ENCODE measurements at regions not wholly inside any gene's neighbourhood (a gene's known extent, or its start where the extent isn't known, plus 50 kb on each side); places are given as distances from the start of the nearest gene placed in this dataset.
"Not testable (repeated sequence)": the region's sequence is repeated elsewhere in the genome, so short reads cannot be mapped to it uniquely, and the experiment has no call there.

- Histone ChIP-seq H3K4me3 (ENCODE audit: low read depth, low read length) (no peak overlapping the region), H3K36me3 (ENCODE audit: control insufficient read depth, insufficient read depth, low read length) (no peaks in the 10 kb centered on the region), H3K9me3 (ENCODE audit: control insufficient read depth, insufficient read depth, low read length) (no peaks in the 10 kb centered on the region), H3K9ac (ENCODE audit: low read depth, low read length) (no peak overlapping the region), H3K27me3 (ENCODE audit: control insufficient read depth, insufficient read depth, low read length) (no peaks in the 10 kb centered on the region), H3K4me1 (ENCODE audit: control insufficient read depth, insufficient read depth, low read length) (no peaks in the 10 kb centered on the region)
Observed at GRCh38 chr2:125736306-125736705, 919.7 kb upstream of the GYPC start.

GRCh38 chr2:125745514-125745913 is 910.4 kb upstream of the GYPC start:
- Histone ChIP-seq H3K36me3 (ENCODE audit: control insufficient read depth, insufficient read depth, low read length) (no peaks in the 10 kb centered on the region), H3K9ac (ENCODE audit: low read depth, low read length) (no peak overlapping the region), H3K4me3 (ENCODE audit: low read depth, low read length) (no peak overlapping the region), H3K27me3 (ENCODE audit: control insufficient read depth, insufficient read depth, low read length) (no peaks in the 10 kb centered on the region), H3K4me1 (ENCODE audit: control insufficient read depth, insufficient read depth, low read length) (no peaks in the 10 kb centered on the region), H3K9me3 (ENCODE audit: control insufficient read depth, insufficient read depth, low read length) (no peaks in the 10 kb centered on the region)

GRCh38 chr2:125746321-125747164 is 909.4 kb upstream of the GYPC start:
- Histone ChIP-seq H3K4me3 (ENCODE audit: low read depth, low read length) (no peak overlapping the region), H3K27me3 (ENCODE audit: control insufficient read depth, insufficient read depth, low read length) (no peaks in the 10 kb centered on the region), H3K9ac (ENCODE audit: low read depth, low read length) (no peak overlapping the region), H3K36me3 (ENCODE audit: control insufficient read depth, insufficient read depth, low read length) (no peaks in the 10 kb centered on the region), H3K4me1 (ENCODE audit: control insufficient read depth, insufficient read depth, low read length) (no peaks in the 10 kb centered on the region), H3K9me3 (ENCODE audit: control insufficient read depth, insufficient read depth, low read length) (no peaks in the 10 kb centered on the region)

- no peaks in the 10 kb centered on the region for H3K36me3 ChIP-seq (ENCODE audit: control insufficient read depth, insufficient read depth, low read length)
- H3K4me3 ChIP-seq (ENCODE audit: low read depth, low read length) = no peak overlapping the region
- H3K9ac ChIP-seq (ENCODE audit: low read depth, low read length) = no peak overlapping the region
- H3K9me3 ChIP-seq (ENCODE audit: control insufficient read depth, insufficient read depth, low read length) = no peaks in the 10 kb centered on the region
- no peaks in the 10 kb centered on the region for H3K4me1 ChIP-seq (ENCODE audit: control insufficient read depth, insufficient read depth, low read length)
- H3K27me3 ChIP-seq (ENCODE audit: control insufficient read depth, insufficient read depth, low read length) = no peaks in the 10 kb centered on the region
Observed at GRCh38 chr2:125747165-125747425, 908.9 kb upstream of the GYPC start.

- Histone ChIP-seq H3K27me3 (ENCODE audit: control insufficient read depth, insufficient read depth, low read length) (no peaks in the 10 kb centered on the region), H3K4me1 (ENCODE audit: control insufficient read depth, insufficient read depth, low read length) (no peaks in the 10 kb centered on the region), H3K9me3 (ENCODE audit: control insufficient read depth, insufficient read depth, low read length) (no peaks in the 10 kb centered on the region), H3K36me3 (ENCODE audit: control insufficient read depth, insufficient read depth, low read length) (no peaks in the 10 kb centered on the region), H3K9ac (ENCODE audit: low read depth, low read length) (no peak overlapping the region), H3K4me3 (ENCODE audit: low read depth, low read length) (no peak overlapping the region)
Observed at GRCh38 chr2:125756431-125756830, 899.5 kb upstream of the GYPC start.

GRCh38 chr2:125796784-125797183 is 859.2 kb upstream of the GYPC start:
- no peaks in the 10 kb centered on the region for H3K36me3 ChIP-seq (ENCODE audit: control insufficient read depth, insufficient read depth, low read length)
- H3K27me3 ChIP-seq (ENCODE audit: control insufficient read depth, insufficient read depth, low read length) = no peaks in the 10 kb centered on the region

GRCh38 chr2:125797192-125797591 is 858.8 kb upstream of the GYPC start:
- no peak overlapping the region for H3K4me3 ChIP-seq (ENCODE audit: low read depth, low read length)
- H3K9me3 ChIP-seq (ENCODE audit: control insufficient read depth, insufficient read depth, low read length) = no peaks in the 10 kb centered on the region

More at GRCh38 chr2:125796784-125797183, 859.2 kb upstream of the GYPC start:
- Histone ChIP-seq H3K9me3 (ENCODE audit: control insufficient read depth, insufficient read depth, low read length) (no peaks in the 10 kb centered on the region), H3K4me1 (ENCODE audit: control insufficient read depth, insufficient read depth, low read length) (no peaks in the 10 kb centered on the region), H3K4me3 (ENCODE audit: low read depth, low read length) (no peak overlapping the region), H3K9ac (ENCODE audit: low read depth, low read length) (no peak overlapping the region)

GRCh38 chr2:125822746-125823145 is 833.2 kb upstream of the GYPC start:
- Histone ChIP-seq H3K9me3 (ENCODE audit: control insufficient read depth, insufficient read depth, low read length) (no peaks in the 10 kb centered on the region), H3K36me3 (ENCODE audit: control insufficient read depth, insufficient read depth, low read length) (no peaks in the 10 kb centered on the region), H3K9ac (ENCODE audit: low read depth, low read length) (no peak overlapping the region)

More at GRCh38 chr2:125797192-125797591, 858.8 kb upstream of the GYPC start:
- no peak overlapping the region for H3K9ac ChIP-seq (ENCODE audit: low read depth, low read length)
- H3K27me3 ChIP-seq (ENCODE audit: control insufficient read depth, insufficient read depth, low read length) = no peaks in the 10 kb centered on the region
- H3K36me3 ChIP-seq (ENCODE audit: control insufficient read depth, insufficient read depth, low read length) = no peaks in the 10 kb centered on the region
- no peaks in the 10 kb centered on the region for H3K4me1 ChIP-seq (ENCODE audit: control insufficient read depth, insufficient read depth, low read length)

GRCh38 chr2:125825781-125826180 is 830.2 kb upstream of the GYPC start:
- not testable (repeated sequence) for H3K9ac ChIP-seq (ENCODE audit: low read depth, low read length); H3K36me3 ChIP-seq (ENCODE audit: control insufficient read depth, insufficient read depth, low read length); H3K9me3 ChIP-seq (ENCODE audit: control insufficient read depth, insufficient read depth, low read length); H3K4me3 ChIP-seq (ENCODE audit: low read depth, low read length); H3K4me1 ChIP-seq (ENCODE audit: control insufficient read depth, insufficient read depth, low read length); H3K27me3 ChIP-seq (ENCODE audit: control insufficient read depth, insufficient read depth, low read length)

More at GRCh38 chr2:125822746-125823145, 833.2 kb upstream of the GYPC start:
- no peak overlapping the region for H3K4me3 ChIP-seq (ENCODE audit: low read depth, low read length)
- H3K27me3 ChIP-seq (ENCODE audit: control insufficient read depth, insufficient read depth, low read length) = no peaks in the 10 kb centered on the region
- H3K4me1 ChIP-seq (ENCODE audit: control insufficient read depth, insufficient read depth, low read length) = no peaks in the 10 kb centered on the region

- peaks cover 7% of the 10 kb centered on the region for H3K4me1 ChIP-seq (ENCODE audit: control insufficient read depth, insufficient read depth, low read length)
- no peak overlapping the region for H3K4me3 ChIP-seq (ENCODE audit: low read depth, low read length)
- H3K9ac ChIP-seq (ENCODE audit: low read depth, low read length) = no peak overlapping the region
- H3K36me3 ChIP-seq (ENCODE audit: control insufficient read depth, insufficient read depth, low read length) = no peaks in the 10 kb centered on the region
- no peaks in the 10 kb centered on the region for H3K9me3 ChIP-seq (ENCODE audit: control insufficient read depth, insufficient read depth, low read length)
- no peaks in the 10 kb centered on the region for H3K27me3 ChIP-seq (ENCODE audit: control insufficient read depth, insufficient read depth, low read length)
Observed at GRCh38 chr2:125837128-125837527, 818.8 kb upstream of the GYPC start.

GRCh38 chr2:125837611-125838010 is 818.3 kb upstream of the GYPC start:
- no peaks in the 10 kb centered on the region for H3K27me3 ChIP-seq (ENCODE audit: control insufficient read depth, insufficient read depth, low read length)
- no peak overlapping the region for H3K9ac ChIP-seq (ENCODE audit: low read depth, low read length)
- H3K9me3 ChIP-seq (ENCODE audit: control insufficient read depth, insufficient read depth, low read length) = no peaks in the 10 kb centered on the region
- H3K36me3 ChIP-seq (ENCODE audit: control insufficient read depth, insufficient read depth, low read length) = no peaks in the 10 kb centered on the region
- H3K4me1 ChIP-seq (ENCODE audit: control insufficient read depth, insufficient read depth, low read length) = peaks cover 7% of the 10 kb centered on the region
- H3K4me3 ChIP-seq (ENCODE audit: low read depth, low read length) = no peak overlapping the region

- no peaks in the 10 kb centered on the region for H3K36me3 ChIP-seq (ENCODE audit: control insufficient read depth, insufficient read depth, low read length)
- H3K27me3 ChIP-seq (ENCODE audit: control insufficient read depth, insufficient read depth, low read length) = no peaks in the 10 kb centered on the region
- H3K4me3 ChIP-seq (ENCODE audit: low read depth, low read length) = no peak overlapping the region
- H3K4me1 ChIP-seq (ENCODE audit: control insufficient read depth, insufficient read depth, low read length) = peaks cover 7% of the 10 kb centered on the region
- no peak overlapping the region for H3K9ac ChIP-seq (ENCODE audit: low read depth, low read length)
- no peaks in the 10 kb centered on the region for H3K9me3 ChIP-seq (ENCODE audit: control insufficient read depth, insufficient read depth, low read length)
Observed at GRCh38 chr2:125839945-125840344, 816.0 kb upstream of the GYPC start.

Data from iPS-15b (cell line).